Posterior cingulate gyrus (tissue), 11 donors: ENCODE measurements at regions not wholly inside any gene's neighbourhood (a gene's known extent, or its start where the extent isn't known, plus 50 kb on each side); places are given as distances from the start of the nearest gene placed in this dataset.

Experiments used
- DNase-seq, 10 donors: peaks; one replicate each; pipeline versions ENCODE4 v3.0.0 to v3.0.0-alpha.2; 2020 to 2021; ENCODE audit warnings: mixed read lengths in 3 of 10
- intact Hi-C: fragments of 100-400 bp; cut with DNase I; formaldehyde crosslinking; loops from one replicate; pipeline ENCODE4 v1.15.1; 2023

GRCh38 chr17:14959106-14959648 is 305.9 kb downstream of the PMP22 start:
- intact Hi-C loops, result no loop called here
- DNase-seq, result no peak

GRCh38 chr17:14953405-14953804 is 311.7 kb downstream of the PMP22 start:
- intact Hi-C loops, result no loop called here

GRCh38 chr17:14950686-14951085 is 314.4 kb downstream of the PMP22 start:
- no peak for DNase-seq
- intact Hi-C loops, result no loop called here

More at GRCh38 chr17:14953405-14953804, 311.7 kb downstream of the PMP22 start:
- no peak for DNase-seq

GRCh38 chr17:14950216-14950615 is 314.9 kb downstream of the PMP22 start:
- intact Hi-C loops, result no loop called here
- no peak for DNase-seq

GRCh38 chr17:14947671-14948070 is 317.5 kb downstream of the PMP22 start:
- intact Hi-C loops, result no loop called here

GRCh38 chr17:14946481-14946880 is 318.6 kb downstream of the PMP22 start:
- no peak for DNase-seq
- intact Hi-C loops, result no loop called here

More at GRCh38 chr17:14947671-14948070, 317.5 kb downstream of the PMP22 start:
- no peak for DNase-seq

- intact Hi-C loops, result no loop called here
- no peak for DNase-seq
Observed at GRCh38 chr17:14942526-14943190, 322.5 kb downstream of the PMP22 start.

DNA sequence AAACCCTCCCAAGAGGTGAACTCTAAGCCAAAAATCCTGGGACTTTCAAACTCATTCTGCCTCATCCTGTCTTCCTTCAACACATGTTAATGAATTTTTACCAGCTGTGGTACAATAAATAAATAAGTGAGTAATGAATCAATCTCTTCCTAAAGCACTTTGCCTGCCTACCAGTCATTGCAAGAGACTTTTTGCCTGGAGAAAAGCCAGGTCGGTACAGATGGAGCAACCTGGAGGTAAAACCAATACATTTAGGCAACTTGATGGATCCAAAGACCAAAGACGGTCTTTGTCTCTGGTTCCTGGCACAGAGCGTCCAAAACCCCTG is 324.2 kb downstream of the PMP22 start:
- DNase-seq, result no peak
- intact Hi-C loops, result no loop called here

DNA sequence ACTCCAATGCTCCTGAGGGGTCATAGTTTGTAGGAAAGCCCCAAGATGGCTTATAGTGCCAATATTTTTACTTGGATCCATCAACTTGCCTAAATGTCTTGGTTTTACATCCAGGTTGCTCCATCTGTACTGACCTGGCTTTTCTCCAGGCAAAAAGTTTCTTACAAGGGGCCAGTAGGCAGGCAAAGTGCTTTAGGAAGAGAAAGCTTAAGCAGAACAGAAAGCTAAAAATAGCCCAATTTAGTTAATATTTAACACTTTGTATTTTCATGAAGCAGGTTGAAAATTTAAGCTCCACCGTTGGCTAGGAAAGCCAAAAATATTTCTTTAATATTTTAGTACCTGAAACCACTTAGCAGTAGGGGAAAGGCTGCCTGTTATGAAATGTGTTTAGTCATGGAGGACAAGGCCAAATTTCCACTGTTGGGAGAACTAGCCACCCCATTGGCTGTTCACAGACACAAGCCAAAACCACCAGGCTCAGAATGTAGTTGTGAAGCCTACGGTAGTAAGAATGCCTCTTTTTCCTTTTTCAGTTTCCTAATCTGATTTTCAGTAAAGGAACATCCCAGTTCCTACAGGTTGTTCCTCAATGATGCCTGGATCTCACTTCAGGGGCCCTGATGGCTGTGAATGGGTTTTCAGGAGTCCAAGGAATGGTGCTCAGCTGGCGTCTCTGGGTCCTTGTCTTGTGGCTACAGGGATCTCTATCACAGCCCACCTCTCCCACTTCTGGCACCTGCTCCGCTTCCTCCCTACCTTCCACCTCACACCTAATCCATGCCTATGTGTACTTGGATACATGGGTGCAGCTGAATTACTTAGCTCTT is 324.8 kb downstream of the PMP22 start:
- no peak for DNase-seq
- intact Hi-C loops, result no loop called here

- DNase-seq, result no peak
- intact Hi-C loops, result no loop called here
Observed at GRCh38 chr17:14935845-14936485, 329.2 kb downstream of the PMP22 start.

GRCh38 chr17:14935139-14935841 is 329.8 kb downstream of the PMP22 start:
- no peak for DNase-seq
- intact Hi-C loops, result no loop called here

DNA sequence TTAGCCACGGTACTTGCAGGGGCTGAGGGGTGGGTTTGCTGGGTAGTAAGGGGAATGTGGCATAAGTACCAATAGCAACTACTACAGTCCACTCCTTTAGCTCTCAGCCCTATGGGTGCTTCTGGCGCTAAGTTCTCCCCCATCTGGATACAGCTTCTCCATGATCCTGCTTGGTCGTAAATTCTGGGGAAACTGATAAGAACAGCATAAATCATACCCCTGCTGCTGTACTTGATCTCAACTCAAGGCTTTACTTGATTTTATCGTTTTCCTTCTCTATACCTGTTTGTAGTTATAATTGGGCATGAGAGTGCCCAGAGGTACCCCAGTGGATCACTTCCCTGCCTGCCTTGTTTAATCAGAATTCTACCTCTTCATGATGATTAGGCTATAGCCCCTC is 331.4 kb downstream of the PMP22 start:
- DNase-seq, result no peak
- intact Hi-C loops, result no loop called here

GRCh38 chr17:14926526-14927122 is 338.5 kb downstream of the PMP22 start:
- peak in 6 of 10 donors; percentile 18 to 80 (median 50) for DNase-seq
- intact Hi-C loops, result loop anchor here (1.0 kb wide), 1 partner anchor 1332 kb away; no protein-coding TSS in a partner anchor

GRCh38 chr17:14926073-14926472 is 339.1 kb downstream of the PMP22 start:
- intact Hi-C loops, result loop anchor here (1.0 kb wide), 1 partner anchor 1332 kb away; no protein-coding TSS in a partner anchor
- DNase-seq, result no peak

- no peak for DNase-seq
- intact Hi-C loops, result no loop called here
Observed at GRCh38 chr17:14925498-14925897, 339.6 kb downstream of the PMP22 start.

GRCh38 chr17:14923981-14924380 is 341.1 kb downstream of the PMP22 start:
- intact Hi-C loops, result no loop called here
- DNase-seq, result no peak

DNA sequence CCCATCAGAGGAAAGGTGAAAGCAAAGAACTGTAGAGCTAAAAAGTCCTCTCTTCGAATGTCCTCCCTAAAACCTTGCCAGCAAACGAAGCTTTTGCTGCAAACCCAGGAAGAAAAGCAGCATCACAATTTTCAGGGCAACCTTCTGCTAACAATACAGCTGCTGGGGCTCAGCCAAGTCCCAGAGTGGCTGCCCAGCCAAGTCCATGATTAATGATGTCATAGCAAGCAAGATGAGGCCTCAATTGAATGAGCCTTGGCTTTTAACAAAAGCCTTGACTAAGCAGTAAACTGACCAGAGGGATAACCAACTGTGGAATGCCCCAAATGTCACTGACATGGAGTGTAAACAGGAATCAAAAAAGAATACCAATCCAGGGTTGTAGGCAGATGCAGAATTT is 342.7 kb downstream of the PMP22 start:
- peak in 5 of 10 donors; percentile 10 to 25 (median 19) for DNase-seq
- intact Hi-C loops, result no loop called here

- intact Hi-C loops, result no loop called here
- DNase-seq, result no peak
Observed at GRCh38 chr17:14921936-14922335, 343.2 kb downstream of the PMP22 start.

DNA sequence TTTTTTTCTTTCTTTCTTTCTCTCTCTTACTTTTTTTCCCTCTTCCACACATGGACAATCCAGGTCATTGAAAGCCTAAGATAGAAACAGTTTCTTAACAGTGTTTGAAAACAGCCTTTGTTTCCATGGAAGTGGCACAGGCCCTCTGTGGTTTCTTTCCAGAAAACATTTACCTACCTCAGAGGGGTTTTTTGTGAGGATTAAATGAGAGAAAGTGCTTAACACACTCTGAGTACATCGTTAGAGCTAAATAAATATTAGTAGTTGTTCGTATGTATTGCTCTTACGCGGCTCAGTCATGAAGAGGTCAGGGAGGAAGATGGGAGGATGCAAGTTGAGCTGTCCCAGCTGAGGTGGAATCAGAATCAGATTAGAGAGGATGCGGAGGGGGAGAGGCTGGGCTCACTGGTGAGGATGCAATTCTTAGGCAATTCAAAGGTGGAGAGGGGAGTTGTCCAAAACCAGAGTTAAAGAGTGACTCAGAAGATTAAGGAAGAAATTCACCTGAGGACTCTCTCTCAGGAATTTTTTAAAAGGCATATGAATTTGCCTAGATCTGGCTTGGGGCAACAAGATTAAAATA is 345.4 kb downstream of the PMP22 start:
- intact Hi-C loops, result no loop called here
- no peak for DNase-seq

- intact Hi-C loops, result no loop called here
- DNase-seq, result no peak
Observed at GRCh38 chr17:14919094-14919493, 346.0 kb downstream of the PMP22 start.
